ENCODE measurements at regions not wholly inside any gene's neighbourhood (a gene's known extent, or its start where the extent isn't known, plus 50 kb on each side); places are given as distances from the start of the nearest gene placed in this dataset.

DNA sequence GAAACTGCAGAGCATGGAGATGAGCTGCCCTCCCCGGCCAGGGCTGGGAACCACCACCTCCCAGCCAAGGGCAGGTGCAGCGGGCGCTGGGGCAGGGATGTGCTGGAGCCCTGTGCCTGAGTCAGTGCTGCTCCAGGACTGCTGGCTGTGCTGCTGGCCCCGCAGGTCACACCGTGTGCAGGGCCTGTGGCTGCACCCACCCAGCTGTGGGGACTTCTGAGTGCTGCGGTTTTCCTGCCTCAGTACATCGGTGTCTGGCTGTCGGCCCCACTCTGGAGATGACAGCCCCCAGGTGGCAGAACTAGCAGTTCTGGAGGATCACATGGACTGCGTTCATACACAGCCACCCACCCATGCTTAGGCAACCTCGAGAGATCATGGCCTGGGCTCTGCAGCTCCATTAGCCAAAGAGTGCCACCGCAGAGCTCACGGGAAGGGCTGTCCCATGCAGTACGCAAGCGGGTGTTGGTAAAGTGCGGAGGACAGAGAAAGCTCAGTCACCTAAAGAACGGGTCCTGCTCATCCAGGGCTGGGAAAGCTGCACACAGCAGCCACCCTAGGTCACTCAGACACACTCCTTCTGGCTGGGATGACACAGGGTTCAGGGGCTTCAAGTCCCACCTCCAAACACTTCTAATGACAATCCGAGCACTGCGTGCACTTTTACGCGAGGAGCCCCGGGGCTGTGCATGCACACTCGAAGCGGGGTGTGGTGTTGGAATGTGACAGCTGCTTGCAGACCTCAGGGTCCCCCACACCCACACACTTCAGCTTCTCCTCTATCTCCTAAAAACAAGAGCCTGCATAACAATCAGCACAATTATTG is 198.1 kb upstream of the PPP2R2D start:
- no peak for DNase-seq (ENCODE audit: low spot score)
- FAIRE-seq = no peak

GRCh38 chr10:131703541-131703940 is 197.3 kb upstream of the PPP2R2D start:
- FAIRE-seq (no peak), DNase-seq (ENCODE audit: low spot score) (no peak)

DNA sequence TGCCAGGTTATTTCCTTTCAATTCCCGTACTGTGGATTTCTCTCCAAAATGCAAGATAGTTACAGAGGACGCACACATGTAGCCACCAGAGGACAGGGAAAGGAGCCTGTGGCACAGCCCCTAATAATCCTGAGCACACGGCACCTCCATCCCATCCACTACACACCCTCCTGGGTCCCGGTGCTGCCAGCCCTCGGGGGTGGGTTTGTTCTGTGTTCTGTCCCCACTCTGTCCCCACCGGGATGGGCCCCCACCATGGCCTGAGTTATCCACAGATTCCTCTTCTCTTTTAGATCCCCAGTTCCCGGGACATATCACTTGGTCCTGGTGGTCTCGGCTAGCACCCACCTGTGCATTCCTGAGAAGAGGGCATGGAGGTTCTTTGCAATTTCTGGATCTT is 196.9 kb upstream of the PPP2R2D start:
- FAIRE-seq (no peak), DNase-seq (ENCODE audit: low spot score) (no peak)

- DNase-seq (ENCODE audit: low spot score) (no peak), FAIRE-seq (no peak)
These were observed 194.3 kb upstream of the PPP2R2D start for GRCh38 chr10:131706476-131706875.

DNA sequence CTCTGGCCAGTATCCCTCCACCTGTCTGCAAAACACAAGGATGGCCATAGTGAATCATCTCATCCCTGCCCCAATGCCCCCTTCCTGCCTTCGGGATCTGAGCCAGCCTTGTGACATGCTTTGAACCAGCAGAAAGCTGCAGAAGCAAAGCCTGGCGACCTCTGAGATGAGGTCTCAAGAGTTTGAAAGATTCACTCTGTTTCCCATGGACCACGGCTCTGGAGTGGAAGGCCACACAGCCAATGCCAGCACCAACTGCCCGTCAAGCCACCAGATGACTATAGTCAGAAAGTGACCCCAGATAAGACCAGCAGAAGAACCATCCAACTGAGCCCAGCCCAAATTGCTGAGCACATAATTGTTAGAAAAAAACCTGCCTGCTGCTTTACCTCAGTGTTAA is 193.9 kb upstream of the PPP2R2D start:
- no peak for DNase-seq (ENCODE audit: low spot score)
- FAIRE-seq = no peak

DNA sequence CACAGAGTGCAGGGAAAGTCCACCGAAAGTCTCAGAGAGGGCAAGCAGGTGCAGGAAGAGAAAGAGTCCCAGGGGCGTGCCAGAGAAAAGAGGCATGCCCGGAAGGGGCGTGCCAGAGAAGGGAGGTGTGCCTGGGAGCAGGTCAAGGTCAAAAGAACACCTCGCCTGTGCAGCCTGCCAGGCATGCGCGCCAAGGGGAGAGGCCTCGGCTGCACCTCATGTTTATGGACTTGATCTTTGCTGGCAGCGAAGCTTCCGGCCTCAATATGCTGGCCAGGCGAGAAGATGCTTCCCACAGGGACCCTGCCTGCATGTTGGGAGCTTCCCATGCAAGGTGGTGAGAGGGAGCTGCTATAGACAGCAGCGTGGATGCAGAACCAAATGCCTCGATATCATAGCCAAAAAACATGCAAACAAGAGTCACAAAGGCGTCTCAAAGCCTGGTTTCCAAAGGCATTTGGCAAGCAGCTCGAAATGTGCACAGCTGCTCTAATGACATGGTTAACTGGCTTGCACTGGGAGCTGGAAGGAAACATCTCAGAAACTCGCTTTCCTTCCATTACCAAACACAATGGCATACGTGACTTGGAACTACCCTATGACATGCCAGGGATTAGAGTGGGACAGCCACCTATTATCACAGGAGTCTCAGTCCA is 192.5 kb upstream of the PPP2R2D start:
- FAIRE-seq (no peak), DNase-seq (ENCODE audit: low spot score) (no peak)

GRCh38 chr10:131710142-131710861 is 190.5 kb upstream of the PPP2R2D start:
- DNase-seq (ENCODE audit: low spot score) = no peak
- FAIRE-seq = no peak

DNA sequence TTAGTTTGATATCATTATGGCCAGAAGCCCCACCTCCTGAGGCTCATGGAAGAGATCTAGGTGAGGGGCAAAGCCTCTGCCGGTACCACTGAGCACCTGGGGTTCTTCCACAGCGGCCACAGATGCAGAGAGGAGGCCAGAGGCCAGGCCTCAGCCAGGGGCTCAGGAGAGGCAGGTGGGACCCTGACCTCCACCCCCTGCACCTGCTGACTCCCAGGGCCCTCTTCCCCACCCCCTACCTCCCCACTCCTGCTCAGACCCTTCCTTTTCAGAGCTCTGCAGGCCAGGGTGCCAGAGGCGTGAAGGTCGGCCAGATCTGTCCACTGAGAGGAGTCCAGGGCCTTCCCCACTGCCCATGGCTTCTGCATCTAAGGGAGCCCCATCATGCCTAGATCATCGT is 178.7 kb upstream of the PPP2R2D start:
- no peak for FAIRE-seq

DNA sequence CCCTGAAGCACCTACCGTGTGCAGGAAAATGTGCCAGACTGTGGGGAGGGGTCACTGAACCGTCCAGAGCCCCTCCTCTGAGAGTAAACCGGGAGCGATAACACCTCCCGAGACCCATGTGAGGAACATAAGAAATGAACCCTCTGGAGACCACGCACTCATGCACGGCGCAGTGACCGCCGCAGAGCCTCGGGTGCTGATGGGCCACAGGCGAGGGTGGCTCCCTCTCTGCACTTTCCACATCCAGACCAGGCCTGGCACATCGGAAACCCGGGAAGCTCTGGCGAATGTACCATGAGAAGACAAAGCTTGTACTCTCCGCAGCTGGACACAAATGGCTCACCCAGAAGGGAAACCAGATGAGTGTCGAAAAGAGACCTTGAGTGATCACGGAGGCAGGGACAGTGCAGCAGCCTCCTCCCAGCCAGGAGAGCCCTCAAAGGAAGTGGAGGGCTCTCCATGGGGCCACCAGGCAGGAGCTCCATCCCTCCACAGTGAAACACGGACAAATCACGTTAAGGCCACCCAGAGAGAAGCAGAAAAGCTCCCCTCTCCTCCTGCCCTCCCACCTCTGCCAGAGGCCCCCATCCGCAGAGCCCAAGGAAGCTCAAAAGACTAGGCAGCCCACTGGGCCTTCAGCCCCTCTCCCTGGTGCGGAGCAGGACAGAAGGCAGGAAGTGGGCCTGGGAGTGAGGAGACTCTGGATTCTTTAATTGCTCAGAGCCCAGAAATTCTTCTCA is 178.1 kb upstream of the PPP2R2D start:
- DNase-seq (ENCODE audit: low spot score) = no peak
- FAIRE-seq = no peak

More for the DNA sequence above, 178.7 kb upstream of the PPP2R2D start:
- no peak for DNase-seq (ENCODE audit: low spot score)

DNA sequence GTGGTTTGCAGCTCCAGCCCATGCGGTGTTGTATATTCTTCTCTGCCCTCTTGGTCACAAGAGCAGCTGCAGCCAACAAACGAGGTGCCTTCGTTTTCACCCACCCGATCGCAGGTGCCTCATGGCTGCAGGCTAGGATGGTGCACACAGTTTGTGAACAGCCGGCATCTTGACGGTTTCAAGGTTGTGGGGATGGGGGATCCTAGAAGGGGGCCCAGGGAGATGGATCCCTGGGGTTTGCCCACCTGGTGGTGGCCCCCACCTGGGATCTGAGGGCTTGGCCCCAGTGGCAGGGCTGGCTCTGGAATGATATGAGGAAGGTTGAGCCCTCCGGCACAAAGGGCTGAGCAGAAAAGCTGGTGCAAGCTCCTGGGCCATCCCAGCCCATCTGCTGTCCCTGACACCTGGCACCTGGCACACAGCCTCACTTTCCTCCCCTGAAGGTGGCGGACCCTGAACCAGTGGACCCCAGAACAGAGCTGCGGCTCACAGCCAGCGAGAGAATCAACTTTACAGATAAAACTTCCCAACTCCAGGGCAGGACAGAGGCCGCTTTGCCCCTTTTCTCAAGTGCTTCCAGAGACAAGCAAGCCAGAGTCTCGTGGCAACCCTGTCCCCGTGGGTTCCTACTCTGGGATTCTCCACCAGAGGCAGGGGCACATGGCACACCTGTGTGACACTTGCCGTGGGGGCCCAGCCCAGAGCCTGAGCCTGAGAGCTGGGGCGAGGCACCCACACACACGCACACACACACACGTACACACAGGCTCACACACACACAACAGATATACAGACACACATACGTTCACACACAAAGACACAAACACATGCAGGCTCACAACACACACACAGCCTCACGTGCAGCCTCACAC is 177.3 kb upstream of the PPP2R2D start:
- no peak for DNase-seq (ENCODE audit: low spot score)
- no peak for FAIRE-seq

- DNase-seq (ENCODE audit: low spot score) (no peak), FAIRE-seq (no peak)
These were observed 176.7 kb upstream of the PPP2R2D start for GRCh38 chr10:131724169-131724545.

GRCh38 chr10:131724891-131725580 is 175.8 kb upstream of the PPP2R2D start:
- FAIRE-seq (no peak), DNase-seq (ENCODE audit: low spot score) (no peak)

DNA sequence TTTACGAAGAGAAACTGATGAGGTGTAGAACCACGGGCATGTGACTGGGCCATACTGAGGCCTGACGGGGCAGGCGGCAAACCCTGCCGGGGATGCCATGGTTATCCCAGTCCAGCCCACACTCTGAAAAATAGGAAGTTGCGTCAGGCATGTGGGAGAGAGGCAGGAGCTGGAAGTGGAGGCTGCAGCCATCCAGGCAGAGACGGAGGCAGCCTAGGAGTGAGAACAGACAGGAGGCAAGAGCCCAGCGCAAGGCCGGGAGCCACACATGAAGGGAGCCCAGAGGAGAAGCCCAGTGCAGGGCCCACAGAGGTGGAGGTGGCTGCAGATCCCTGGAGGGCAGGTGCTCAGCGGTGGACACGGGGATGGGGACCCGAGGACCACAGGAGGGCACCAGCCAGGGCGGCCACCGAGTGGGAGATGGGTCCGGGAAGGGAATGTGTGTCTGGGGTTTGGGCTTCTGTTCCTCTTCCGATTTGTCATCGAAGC is 175.2 kb upstream of the PPP2R2D start:
- no peak for FAIRE-seq
- no peak for DNase-seq (ENCODE audit: low spot score)

DNA sequence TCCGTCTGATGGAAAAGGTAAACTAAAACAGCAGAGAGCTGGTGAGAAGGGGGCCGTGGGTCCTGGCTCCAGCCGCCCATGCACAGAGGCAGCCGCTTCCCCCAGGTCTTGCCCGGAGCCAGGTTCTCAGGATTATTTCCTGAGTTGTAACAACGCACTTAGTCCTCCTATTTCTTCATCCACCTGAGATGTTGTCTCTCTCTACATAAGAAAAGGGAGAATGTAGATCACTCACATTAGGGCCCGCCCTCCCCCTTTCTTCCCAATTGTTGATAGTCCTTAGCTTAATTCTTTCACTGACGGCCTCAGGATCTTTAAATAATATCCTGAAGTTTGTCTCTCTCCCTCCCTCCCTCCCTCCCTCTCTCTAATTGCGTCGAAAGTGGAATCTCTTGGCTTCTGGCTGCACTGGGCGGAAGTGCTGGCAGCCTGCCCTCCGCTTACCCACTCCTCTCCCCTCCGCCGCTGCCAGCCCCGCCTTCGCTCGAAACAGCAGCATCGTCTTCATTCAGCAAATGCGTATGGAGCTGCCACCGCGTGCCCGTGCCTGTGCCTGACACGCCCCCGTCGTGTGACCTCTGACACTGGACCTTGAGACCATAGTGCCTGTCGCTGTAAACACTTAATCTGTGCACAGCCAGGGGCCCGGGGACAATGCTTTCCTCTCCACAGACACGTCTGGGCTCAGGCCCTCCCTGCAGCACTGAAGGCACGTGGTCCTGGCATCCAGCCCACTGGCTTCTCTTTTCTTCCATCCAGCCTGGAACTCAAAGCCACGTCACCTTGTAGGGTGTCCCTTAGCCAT is 174.5 kb upstream of the PPP2R2D start:
- peak; percentile 65 for DNase-seq (ENCODE audit: low spot score)
- FAIRE-seq = peak; percentile 58

GRCh38 chr10:131726967-131727366 is 173.8 kb upstream of the PPP2R2D start:
- DNase-seq (ENCODE audit: low spot score) (no peak), FAIRE-seq (no peak)

- DNase-seq (ENCODE audit: low spot score) = no peak
- no peak for FAIRE-seq
These were observed 173.2 kb upstream of the PPP2R2D start for GRCh38 chr10:131727560-131727959.

- no peak for DNase-seq (ENCODE audit: low spot score)
- FAIRE-seq = no peak
These were observed 172.3 kb upstream of the PPP2R2D start for GRCh38 chr10:131728286-131729228.

- FAIRE-seq (no peak), DNase-seq (ENCODE audit: low spot score) (no peak)
These were observed 171.4 kb upstream of the PPP2R2D start for GRCh38 chr10:131729361-131729760.

All from urothelium cell line (cell line).